SK-N-MC (cell line): ENCODE measurements at regions not wholly inside any gene's neighbourhood (a gene's known extent, or its start where the extent isn't known, plus 50 kb on each side); places are given as distances from the start of the nearest gene placed in this dataset.

Experiments
- DNase-seq: peaks from one replicate; pipeline ENCODE4 v3.0.0-alpha.2; 2011; ENCODE audit warnings: low read depth, low spot score
- H3K27ac ChIP-seq: fragments of 200-600 bp; sonication (generic); 2 replicates; pipeline ENCODE4 v1.5.1; 2016; ENCODE audit warnings: mixed run types
- H3K36me3 ChIP-seq: fragments of 200-600 bp; sonication (generic); 2 replicates; pipeline ENCODE4 v1.6.1; 2017; ENCODE audit warnings: antibody characterized with exemption, low read length, mixed read lengths; ENCODE audit not compliant: insufficient read depth
- H3K4me3 ChIP-seq: fragments of 200-600 bp; sonication (generic); 2 replicates; pipeline ENCODE4 v1.5.1; 2016
- H3K9ac ChIP-seq: fragments of 200-600 bp; sonication (generic); 2 replicates; pipeline ENCODE4 v1.8.0; 2017; ENCODE audit warnings: mixed run types, mixed read lengths; ENCODE audit not compliant: insufficient read length
- H3K9me3 ChIP-seq: fragments of 200-600 bp; sonication (generic); 2 replicates; pipeline ENCODE4 v1.6.1; 2017; ENCODE audit warnings: low read depth, mild to moderate bottlenecking, antibody characterized with exemption, low read length, moderate library complexity, mixed read lengths
- EZH2 ChIP-seq: fragments of 200-600 bp; sonication (generic); IDR thresholded peaks from one replicate; pipeline ENCODE4 v1.6.1; 2017; ENCODE audit warnings: antibody characterized with exemption
- FOXP2 ChIP-seq: optimal IDR thresholded peaks from 2 replicates; pipeline ENCODE3; 2011; ENCODE audit warnings: mild to moderate bottlenecking, moderate library complexity; ENCODE audit not compliant: insufficient read depth; ENCODE audit errors: extremely low read length, control extremely low read depth
- POLR2AphosphoS5 ChIP-seq: IDR thresholded peaks from 2 replicates; pipeline ENCODE4 v1.6.1; 2012; ENCODE audit warnings: mild to moderate bottlenecking, low read depth, low read length, borderline replicate concordance

GRCh38 chr2:240292619-240293525 is 142.6 kb upstream of the GPC1 start:
- H3K36me3 ChIP-seq, result no peaks in the 10 kb centered on the region
- no peak overlapping the region for H3K4me3 ChIP-seq
- H3K9me3 ChIP-seq, result no peaks in the 10 kb centered on the region
- no peak overlapping the region for H3K9ac ChIP-seq
- H3K27ac ChIP-seq, result no peak overlapping the region
- DNase-seq, result no peak
- TF ChIP-seq EZH2 (no peak), POLR2AphosphoS5 (no peak), FOXP2 (no peak)

GRCh38 chr2:240293557-240294461 is 141.7 kb upstream of the GPC1 start:
- H3K36me3 ChIP-seq, result no peaks in the 10 kb centered on the region
- no peak for DNase-seq
- no peak overlapping the region for H3K4me3 ChIP-seq
- H3K27ac ChIP-seq, result no peak overlapping the region
- no peaks in the 10 kb centered on the region for H3K9me3 ChIP-seq
- TF ChIP-seq FOXP2 (no peak), POLR2AphosphoS5 (no peak), EZH2 (no peak)
- no peak overlapping the region for H3K9ac ChIP-seq

GRCh38 chr2:240294514-240294913 is 140.9 kb upstream of the GPC1 start:
- Histone ChIP-seq H3K4me3 (no peak overlapping the region), H3K27ac (no peak overlapping the region), H3K36me3 (no peaks in the 10 kb centered on the region), H3K9ac (no peak overlapping the region), H3K9me3 (no peaks in the 10 kb centered on the region)
- DNase-seq, result no peak
- TF ChIP-seq EZH2, result no peak
- TF ChIP-seq POLR2AphosphoS5, result no peak
- TF ChIP-seq FOXP2, result no peak

GRCh38 chr2:240295256-240296103 is 140.0 kb upstream of the GPC1 start:
- H3K9ac ChIP-seq, result no peak overlapping the region
- no peak for DNase-seq
- H3K4me3 ChIP-seq, result no peak overlapping the region
- H3K9me3 ChIP-seq, result no peaks in the 10 kb centered on the region
- TF ChIP-seq EZH2 (no peak), FOXP2 (no peak), POLR2AphosphoS5 (no peak)
- H3K36me3 ChIP-seq, result no peaks in the 10 kb centered on the region
- H3K27ac ChIP-seq, result no peak overlapping the region

- Histone ChIP-seq H3K4me3 (no peak overlapping the region), H3K9ac (no peak overlapping the region), H3K36me3 (no peaks in the 10 kb centered on the region), H3K27ac (no peak overlapping the region), H3K9me3 (no peaks in the 10 kb centered on the region)
- TF ChIP-seq POLR2AphosphoS5 (no peak), EZH2 (no peak), FOXP2 (no peak)
- no peak for DNase-seq
These were observed 139.4 kb upstream of the GPC1 start for GRCh38 chr2:240296104-240296406.

GRCh38 chr2:240296476-240297255 is 138.8 kb upstream of the GPC1 start:
- Histone ChIP-seq H3K4me3 (no peak overlapping the region), H3K9me3 (no peaks in the 10 kb centered on the region), H3K36me3 (no peaks in the 10 kb centered on the region), H3K9ac (no peak overlapping the region), H3K27ac (no peak overlapping the region)
- no peak for DNase-seq
- TF ChIP-seq POLR2AphosphoS5, result no peak

- no peak for DNase-seq
- TF ChIP-seq POLR2AphosphoS5 (no peak), EZH2 (no peak), FOXP2 (no peak)
- no peaks in the 10 kb centered on the region for H3K9me3 ChIP-seq
- no peak overlapping the region for H3K9ac ChIP-seq
- no peak overlapping the region for H3K27ac ChIP-seq
- H3K36me3 ChIP-seq, result no peaks in the 10 kb centered on the region
- H3K4me3 ChIP-seq, result no peak overlapping the region
These were observed 138.0 kb upstream of the GPC1 start for GRCh38 chr2:240297256-240298116.
